ENCODE measurements at regions not wholly inside any gene's neighbourhood (a gene's known extent, or its start where the extent isn't known, plus 50 kb on each side); places are given as distances from the start of the nearest gene placed in this dataset.
"Not testable (repeated sequence)": the region's sequence is repeated elsewhere in the genome, so short reads cannot be mapped to it uniquely, and the experiment has no call there.

GRCh38 chr3:38966811-38967692 lies 84.7 kb downstream of the SCN11A start:
- no peak for DNase-seq (ENCODE audit: low spot score)

GRCh38 chr3:38964646-38965045 lies 87.1 kb downstream of the SCN11A start:
- DNase-seq (ENCODE audit: low spot score), result no peak

GRCh38 chr3:38964204-38964603 lies 87.5 kb downstream of the SCN11A start:
- DNase-seq (ENCODE audit: low spot score), result no peak

GRCh38 chr3:38960953-38961622 lies 90.7 kb downstream of the SCN11A start:
- peak; percentile 43 for DNase-seq (ENCODE audit: low spot score)

- DNase-seq (ENCODE audit: low spot score), result no peak
Measured at GRCh38 chr3:38960042-38960622, 91.6 kb downstream of the SCN11A start.

- DNase-seq (ENCODE audit: low spot score), result no peak
Measured at GRCh38 chr3:38958026-38958720, 93.6 kb downstream of the SCN11A start.

GRCh38 chr3:38957296-38957695 lies 94.4 kb downstream of the SCN11A start:
- no peak for DNase-seq (ENCODE audit: low spot score)

GRCh38 chr3:38952721-38953120 lies 99.0 kb downstream of the SCN11A start:
- DNase-seq (ENCODE audit: low spot score), result no peak

- not testable (repeated sequence) for DNase-seq (ENCODE audit: low spot score)
Measured at GRCh38 chr3:38951167-38951566, 100.6 kb downstream of the SCN11A start.

GRCh38 chr3:38950581-38950980 lies 101.2 kb downstream of the SCN11A start:
- no peak for DNase-seq (ENCODE audit: low spot score)

- DNase-seq (ENCODE audit: low spot score), result no peak
Measured at GRCh38 chr3:38949994-38950393, 101.8 kb downstream of the SCN11A start.

GRCh38 chr3:38940394-38940793 lies 111.3 kb downstream of the SCN11A start:
- DNase-seq (ENCODE audit: low spot score), result no peak

GRCh38 chr3:38925351-38925750 lies 109.3 kb upstream of the SCN10A start:
- no peak for DNase-seq (ENCODE audit: low spot score)

- no peak for DNase-seq (ENCODE audit: low spot score)
Measured at GRCh38 chr3:38916706-38917105, 100.7 kb upstream of the SCN10A start.

- DNase-seq (ENCODE audit: low spot score), result no peak
Measured at GRCh38 chr3:38907426-38907825, 91.4 kb upstream of the SCN10A start.

GRCh38 chr3:38890426-38890825 lies 74.4 kb upstream of the SCN10A start:
- DNase-seq (ENCODE audit: low spot score), result no peak

GRCh38 chr3:38878646-38879045 lies 62.6 kb upstream of the SCN10A start:
- DNase-seq (ENCODE audit: low spot score), result no peak

Measured in germinal center (tissue), 1 donor.